SK-N-MC (cell line): ENCODE measurements at regions not wholly inside any gene's neighbourhood (a gene's known extent, or its start where the extent isn't known, plus 50 kb on each side); places are given as distances from the start of the nearest gene placed in this dataset.
"Not testable (repeated sequence)": the region's sequence is repeated elsewhere in the genome, so short reads cannot be mapped to it uniquely, and the experiment has no call there.

ENCODE experiments used
- DNase-seq: peaks from one replicate; pipeline ENCODE4 v3.0.0-alpha.2; 2011; ENCODE audit warnings: low read depth, low spot score
- H3K27ac ChIP-seq: fragments of 200-600 bp; sonication (generic); 2 replicates; pipeline ENCODE4 v1.5.1; 2016; ENCODE audit warnings: mixed run types
- H3K36me3 ChIP-seq: fragments of 200-600 bp; sonication (generic); 2 replicates; pipeline ENCODE4 v1.6.1; 2017; ENCODE audit warnings: antibody characterized with exemption, low read length, mixed read lengths; ENCODE audit not compliant: insufficient read depth
- H3K4me3 ChIP-seq: fragments of 200-600 bp; sonication (generic); 2 replicates; pipeline ENCODE4 v1.5.1; 2016
- H3K9ac ChIP-seq: fragments of 200-600 bp; sonication (generic); 2 replicates; pipeline ENCODE4 v1.8.0; 2017; ENCODE audit warnings: mixed run types, mixed read lengths; ENCODE audit not compliant: insufficient read length
- H3K9me3 ChIP-seq: fragments of 200-600 bp; sonication (generic); 2 replicates; pipeline ENCODE4 v1.6.1; 2017; ENCODE audit warnings: low read depth, mild to moderate bottlenecking, antibody characterized with exemption, low read length, moderate library complexity, mixed read lengths
- EZH2 ChIP-seq: fragments of 200-600 bp; sonication (generic); IDR thresholded peaks from one replicate; pipeline ENCODE4 v1.6.1; 2017; ENCODE audit warnings: antibody characterized with exemption
- FOXP2 ChIP-seq: optimal IDR thresholded peaks from 2 replicates; pipeline ENCODE3; 2011; ENCODE audit warnings: mild to moderate bottlenecking, moderate library complexity; ENCODE audit not compliant: insufficient read depth; ENCODE audit errors: extremely low read length, control extremely low read depth
- POLR2AphosphoS5 ChIP-seq: IDR thresholded peaks from 2 replicates; pipeline ENCODE4 v1.6.1; 2012; ENCODE audit warnings: mild to moderate bottlenecking, low read depth, low read length, borderline replicate concordance

- Histone ChIP-seq H3K27ac (no peak overlapping the region), H3K9me3 (no peaks in the 10 kb centered on the region), H3K9ac (no peak overlapping the region), H3K4me3 (no peak overlapping the region), H3K36me3 (no peaks in the 10 kb centered on the region)
- no peak for DNase-seq
- TF ChIP-seq FOXP2 (no peak), POLR2AphosphoS5 (no peak), EZH2 (no peak)
Measured at GRCh38 chr2:88967844-88968243, 276.4 kb downstream of the RPIA start.

DNA sequence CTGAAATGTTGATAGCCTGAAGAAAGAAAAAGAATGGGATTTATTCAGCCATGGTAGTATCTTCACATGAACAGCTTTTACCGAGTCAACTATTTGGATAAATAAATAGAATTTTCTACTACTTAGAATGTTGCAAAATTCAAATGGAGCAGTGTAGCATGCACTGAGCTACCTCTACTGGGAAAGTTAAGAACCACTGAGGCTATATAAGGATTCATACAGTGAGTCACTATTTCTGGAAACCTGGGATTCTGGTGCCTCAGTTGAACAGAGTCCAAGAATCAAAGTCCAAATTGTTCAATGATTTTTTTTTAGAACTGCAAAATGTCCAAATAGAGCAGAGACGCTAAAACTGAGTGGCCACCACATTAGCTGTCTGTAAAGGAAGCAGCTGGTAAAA is 286.5 kb downstream of the RPIA start:
- H3K36me3 ChIP-seq, DNase-seq: not testable (repeated sequence)

DNA sequence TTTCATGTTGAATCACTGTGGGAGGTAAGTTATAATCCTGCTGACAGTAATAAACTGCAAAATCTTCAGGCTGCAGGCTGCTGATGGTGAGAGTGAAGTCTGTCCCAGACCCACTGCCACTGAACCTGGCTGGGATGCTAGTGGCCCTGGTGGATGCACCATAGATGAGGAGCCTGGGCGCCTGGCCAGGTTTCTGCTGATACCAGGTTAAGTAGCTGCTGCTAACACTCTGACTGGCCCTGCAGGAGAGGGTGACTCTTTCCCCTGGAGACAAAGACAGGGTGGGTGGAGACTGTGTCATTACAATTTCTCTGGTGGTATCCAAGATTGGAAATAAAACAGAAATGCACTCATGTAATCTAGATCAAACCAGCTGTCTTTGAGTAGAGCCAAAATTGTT is 287.0 kb downstream of the RPIA start:
- DNase-seq, H3K36me3 ChIP-seq, H3K9ac ChIP-seq, H3K4me3 ChIP-seq, H3K27ac ChIP-seq, H3K9me3 ChIP-seq: not testable (repeated sequence)

More for the DNA sequence above, 286.5 kb downstream of the RPIA start:
- H3K9ac ChIP-seq, H3K27ac ChIP-seq, H3K9me3 ChIP-seq, H3K4me3 ChIP-seq: not testable (repeated sequence)

DNA sequence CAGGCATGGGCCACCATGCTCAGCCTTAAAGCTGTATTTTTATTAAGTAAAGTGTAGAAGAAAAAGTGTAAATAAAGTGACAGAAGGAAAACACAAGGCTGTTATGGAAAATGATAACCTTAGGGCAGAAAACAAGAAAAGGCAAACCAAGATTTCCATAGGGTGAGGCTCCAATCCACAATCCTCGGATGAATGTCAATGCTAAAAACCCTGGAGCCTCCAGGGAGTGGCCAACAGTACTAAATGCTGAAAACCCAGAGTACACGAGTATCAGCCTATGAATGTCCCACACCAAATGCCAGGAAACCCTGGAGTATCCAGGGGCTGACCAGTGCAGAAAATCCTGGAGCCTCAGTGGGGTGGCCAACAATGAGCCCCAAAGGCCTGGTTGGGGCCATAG is 292.6 kb downstream of the RPIA start:
- not testable (repeated sequence) for H3K36me3 ChIP-seq, H3K9me3 ChIP-seq, DNase-seq, H3K9ac ChIP-seq, H3K27ac ChIP-seq, H3K4me3 ChIP-seq

- not testable (repeated sequence) for DNase-seq, H3K27ac ChIP-seq, H3K9me3 ChIP-seq, H3K4me3 ChIP-seq, H3K36me3 ChIP-seq, H3K9ac ChIP-seq
Measured at GRCh38 chr2:88986721-88987330, 295.4 kb downstream of the RPIA start.

DNA sequence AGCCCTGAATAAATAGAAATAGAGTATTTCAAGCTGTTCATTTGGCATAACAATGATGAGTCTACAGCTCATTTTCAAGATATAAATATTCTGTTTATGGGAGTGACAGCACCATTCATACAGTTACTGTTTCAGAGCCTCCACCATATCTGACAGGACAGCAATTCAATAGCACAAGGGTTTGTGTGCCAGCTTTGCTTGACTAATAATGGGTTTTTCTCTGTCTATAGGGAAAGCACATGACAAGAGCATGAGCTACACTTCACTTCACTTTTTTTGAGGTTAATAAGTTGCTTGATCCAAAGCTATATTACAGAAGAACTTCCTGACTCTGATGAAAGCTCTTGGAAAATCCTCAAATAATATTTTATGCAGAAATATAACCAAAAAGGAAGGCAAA is 297.1 kb downstream of the RPIA start:
- not testable (repeated sequence) for DNase-seq, H3K4me3 ChIP-seq, H3K36me3 ChIP-seq, H3K9me3 ChIP-seq, H3K9ac ChIP-seq, H3K27ac ChIP-seq

DNA sequence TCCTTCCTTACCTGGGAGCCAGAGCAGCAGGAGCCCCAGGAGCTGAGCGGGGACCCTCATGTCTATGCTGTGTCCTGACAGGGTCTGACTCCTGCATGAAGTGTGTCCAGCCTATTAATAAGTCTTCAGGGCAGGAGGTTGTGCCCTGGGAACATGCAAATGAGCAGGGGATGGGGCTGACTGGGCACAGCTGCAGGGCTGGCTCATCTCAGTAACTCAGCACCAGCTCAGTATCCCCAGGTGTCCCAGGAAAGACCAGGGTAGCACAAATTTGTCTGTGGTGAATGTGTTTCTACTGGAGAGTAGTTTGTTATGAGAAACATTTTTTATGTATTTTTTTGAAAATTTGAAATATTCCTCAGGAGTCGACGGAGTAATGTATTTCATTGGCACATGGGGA is 301.3 kb downstream of the RPIA start:
- H3K36me3 ChIP-seq, H3K9me3 ChIP-seq, H3K4me3 ChIP-seq, H3K9ac ChIP-seq, H3K27ac ChIP-seq, DNase-seq: not testable (repeated sequence)

DNA sequence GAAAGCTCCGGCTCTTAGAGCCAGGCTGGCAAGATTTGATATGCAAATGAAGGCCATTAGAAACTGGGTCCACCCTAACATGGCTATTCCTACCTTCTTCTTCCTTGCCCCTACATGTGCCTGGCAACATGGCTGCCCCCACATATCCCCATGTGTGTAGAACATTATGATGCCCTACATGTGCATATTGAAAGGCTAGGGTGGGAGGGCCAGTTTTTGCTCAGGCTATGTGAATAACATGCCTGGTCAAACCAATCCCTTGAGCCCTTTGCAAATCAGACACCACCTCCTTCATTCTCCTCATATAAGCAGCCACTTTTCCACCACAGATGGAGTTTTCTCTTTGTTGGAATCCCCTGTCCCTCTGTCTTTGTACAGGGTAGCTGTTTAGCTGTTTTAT is 303.4 kb downstream of the RPIA start:
- not testable (repeated sequence) for DNase-seq, H3K9ac ChIP-seq, H3K27ac ChIP-seq, H3K36me3 ChIP-seq, H3K9me3 ChIP-seq, H3K4me3 ChIP-seq

DNA sequence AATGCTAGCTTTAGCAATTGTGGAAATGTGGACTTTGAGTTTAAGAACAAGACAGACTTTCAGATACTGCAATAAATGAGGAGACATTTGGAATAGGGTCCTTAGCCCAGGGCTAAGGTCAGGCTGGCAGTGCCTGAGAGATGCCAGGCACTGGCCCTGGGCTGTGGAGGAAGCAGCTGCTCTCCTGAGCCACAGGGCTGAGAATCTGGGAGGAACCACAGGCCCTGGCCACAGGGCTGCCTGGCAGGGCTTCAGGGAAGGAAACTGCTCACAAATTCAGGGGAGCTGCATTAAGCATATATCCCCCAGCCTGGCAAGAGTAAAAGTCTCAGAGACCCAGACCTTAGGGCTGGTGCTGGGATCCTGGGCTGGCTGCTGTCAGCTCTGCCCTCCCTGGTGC is 305.1 kb downstream of the RPIA start:
- not testable (repeated sequence) for H3K9ac ChIP-seq, H3K36me3 ChIP-seq, H3K4me3 ChIP-seq, H3K9me3 ChIP-seq, DNase-seq, H3K27ac ChIP-seq

DNA sequence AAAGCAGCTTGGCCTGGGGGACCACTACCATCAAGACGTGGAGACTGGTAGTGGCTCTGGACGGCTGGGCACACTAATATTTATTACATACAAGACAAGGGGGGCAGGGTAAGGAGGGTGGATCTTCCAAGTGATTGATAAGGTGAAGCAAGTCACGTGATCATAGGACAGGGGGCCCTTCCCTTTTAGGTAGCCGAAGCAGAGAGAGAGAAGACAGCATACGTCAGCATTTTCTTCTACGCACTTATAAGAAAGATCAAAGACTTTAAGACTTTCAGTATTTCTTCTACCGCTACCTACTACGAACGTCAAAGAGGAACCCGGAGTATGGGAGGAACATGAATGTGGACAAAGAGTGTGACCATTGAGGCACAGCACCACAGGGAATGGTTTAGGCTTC is 307.9 kb downstream of the RPIA start:
- no peak for DNase-seq
- H3K9me3 ChIP-seq: no peaks in the 10 kb centered on the region
- H3K36me3 ChIP-seq: no peaks in the 10 kb centered on the region
- no peak overlapping the region for H3K4me3 ChIP-seq
- TF ChIP-seq POLR2AphosphoS5 (no peak), FOXP2 (no peak), EZH2 (no peak)
- H3K9ac ChIP-seq: no peak overlapping the region
- H3K27ac ChIP-seq: no peak overlapping the region

DNA sequence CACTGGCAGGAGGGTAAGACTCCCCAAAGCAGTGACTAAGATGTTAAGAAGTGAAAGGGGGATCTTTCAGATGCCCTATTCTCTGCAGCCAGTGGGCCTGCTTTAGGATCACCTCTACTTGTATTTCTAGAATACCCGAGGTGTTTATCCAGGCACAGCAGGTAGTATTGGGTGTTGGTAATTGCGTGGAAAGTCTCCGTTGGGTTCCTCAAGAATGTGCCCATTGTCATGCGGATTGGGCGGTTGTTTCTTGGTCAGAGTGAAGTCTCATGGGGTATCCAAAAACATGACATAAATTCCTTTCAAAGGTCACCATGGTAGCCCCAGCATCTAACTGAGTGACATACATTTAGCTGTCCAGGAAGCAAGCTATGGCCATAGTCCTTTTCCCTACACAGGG is 308.8 kb downstream of the RPIA start:
- TF ChIP-seq POLR2AphosphoS5 (no peak), FOXP2 (no peak), EZH2 (no peak)
- H3K4me3 ChIP-seq: no peak overlapping the region
- DNase-seq: no peak

DNA sequence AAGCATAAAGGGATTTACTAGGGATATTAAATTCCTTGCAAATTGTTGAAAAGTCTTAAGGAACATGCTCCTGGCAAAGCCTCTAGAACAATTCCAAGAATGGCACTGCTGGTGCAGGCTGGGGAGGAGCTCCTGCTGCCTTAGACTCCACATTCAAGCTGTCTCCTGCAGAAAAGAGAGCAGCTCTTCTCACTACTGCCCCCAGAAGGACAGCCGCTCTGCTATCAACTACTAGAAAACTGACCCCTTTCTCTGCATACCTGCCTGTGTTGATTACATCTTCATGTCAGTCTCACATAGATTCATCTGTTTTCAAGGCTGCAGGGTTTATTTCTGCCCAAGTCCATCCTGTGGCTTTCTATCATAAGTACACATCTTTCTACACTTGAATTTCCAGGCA is 312.8 kb downstream of the RPIA start:
- not testable (repeated sequence) for H3K9me3 ChIP-seq, H3K27ac ChIP-seq, H3K9ac ChIP-seq, H3K4me3 ChIP-seq, DNase-seq, H3K36me3 ChIP-seq

More for the DNA sequence above, 308.8 kb downstream of the RPIA start:
- H3K27ac ChIP-seq: no peak overlapping the region
- H3K9me3 ChIP-seq: no peaks in the 10 kb centered on the region
- no peaks in the 10 kb centered on the region for H3K36me3 ChIP-seq
- no peak overlapping the region for H3K9ac ChIP-seq

DNA sequence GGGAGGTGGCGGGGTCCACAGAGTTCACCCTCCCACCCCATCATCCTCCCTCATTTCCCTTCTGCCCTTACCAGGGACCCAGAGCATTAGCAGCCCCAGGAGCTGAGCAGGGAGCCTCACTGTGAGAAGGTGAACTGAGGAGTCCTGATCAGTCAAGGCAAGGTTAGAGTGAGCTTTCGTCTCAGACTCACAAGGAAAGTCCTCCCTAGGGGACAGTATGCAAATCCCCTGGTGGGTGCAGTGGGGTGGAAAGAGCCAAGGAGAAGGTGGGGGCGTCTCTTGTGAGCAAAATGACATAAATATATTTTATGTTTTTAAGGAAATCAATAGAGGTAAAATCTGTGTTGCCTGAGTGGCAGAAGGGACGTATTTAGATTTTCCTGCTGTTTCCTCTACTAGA is 329.1 kb downstream of the RPIA start:
- not testable (repeated sequence) for H3K27ac ChIP-seq, H3K4me3 ChIP-seq, H3K36me3 ChIP-seq, H3K9ac ChIP-seq, DNase-seq, H3K9me3 ChIP-seq

GRCh38 chr2:89026296-89026695 is 334.8 kb downstream of the RPIA start:
- H3K36me3 ChIP-seq, H3K4me3 ChIP-seq, H3K27ac ChIP-seq, H3K9me3 ChIP-seq, H3K9ac ChIP-seq, DNase-seq: not testable (repeated sequence)
